HG03457 (cell line): ENCODE measurements at regions not wholly inside any gene's neighbourhood (a gene's known extent, or its start where the extent isn't known, plus 50 kb on each side); places are given as distances from the start of the nearest gene placed in this dataset.

Experiments
- ATAC-seq: cut with Tn5 transposase; IDR thresholded peaks from one replicate; pipeline ENCODE4 v1.9.1; 2021; ENCODE audit warnings: moderate number of reproducible peaks; ENCODE audit not compliant: unreplicated experiment

GRCh38 chr16:85430523-85431421 is 182.3 kb upstream of the GSE1 start:
- ATAC-seq = no peak

GRCh38 chr16:85431431-85432124 is 181.5 kb upstream of the GSE1 start:
- ATAC-seq = no peak

- no peak for ATAC-seq
Observed at GRCh38 chr16:85432606-85433005, 180.5 kb upstream of the GSE1 start.

- ATAC-seq = no peak
Observed at GRCh38 chr16:85433477-85433876, 179.6 kb upstream of the GSE1 start.

- ATAC-seq = no peak
Observed at GRCh38 chr16:85435286-85435685, 177.8 kb upstream of the GSE1 start.

- ATAC-seq = no peak
Observed at GRCh38 chr16:85435700-85436099, 177.4 kb upstream of the GSE1 start.

GRCh38 chr16:85436207-85436606 is 176.9 kb upstream of the GSE1 start:
- ATAC-seq = no peak

- ATAC-seq = no peak
Observed at GRCh38 chr16:85436636-85437165, 176.4 kb upstream of the GSE1 start.

GRCh38 chr16:85437166-85438052 is 175.7 kb upstream of the GSE1 start:
- no peak for ATAC-seq

GRCh38 chr16:85438981-85439685 is 174.0 kb upstream of the GSE1 start:
- no peak for ATAC-seq

GRCh38 chr16:85440744-85441143 is 172.4 kb upstream of the GSE1 start:
- ATAC-seq = no peak

GRCh38 chr16:85441189-85441889 is 171.8 kb upstream of the GSE1 start:
- no peak for ATAC-seq

GRCh38 chr16:85441890-85442670 is 171.0 kb upstream of the GSE1 start:
- no peak for ATAC-seq

GRCh38 chr16:85443116-85443515 is 170.0 kb upstream of the GSE1 start:
- no peak for ATAC-seq

- ATAC-seq = no peak
Observed at GRCh38 chr16:85443531-85443930, 169.6 kb upstream of the GSE1 start.

- ATAC-seq = no peak
Observed at GRCh38 chr16:85445064-85445778, 167.9 kb upstream of the GSE1 start.

- no peak for ATAC-seq
Observed at GRCh38 chr16:85445779-85446222, 167.3 kb upstream of the GSE1 start.
